ENCODE measurements at regions not wholly inside any gene's neighbourhood (a gene's known extent, or its start where the extent isn't known, plus 50 kb on each side); places are given as distances from the start of the nearest gene placed in this dataset.

GRCh38 chr16:64585367-64585766, 536.5 kb downstream of the CDH11 start:
- Mint-ChIP-seq H3K9me3 (no peaks in the 10 kb centered on the region), H3K27ac (no peak overlapping the region), H3K36me3 (ENCODE audit: low read depth) (no peaks in the 10 kb centered on the region), H3K4me3 (no peak overlapping the region), H3K27me3 (ENCODE audit: insufficient read depth) (no peaks in the 10 kb centered on the region; the same call in 1 of the 2 replicates), H3K4me1 (ENCODE audit: low read depth) (peaks cover 15% of the 10 kb centered on the region)
- no peak for TF ChIP-seq CTCF (IDR thresholded peaks at IDR 0.05)
- DNase-seq = no peak

GRCh38 chr16:64580558-64580957, 541.3 kb downstream of the CDH11 start:
- peaks cover 3% of the 10 kb centered on the region; the same call in 1 of the 2 replicates for H3K27me3 Mint-ChIP-seq (ENCODE audit: insufficient read depth)
- no peak for TF ChIP-seq CTCF (IDR thresholded peaks at IDR 0.05)

GRCh38 chr16:64579712-64580111, 542.2 kb downstream of the CDH11 start:
- no peak overlapping the region for H3K4me3 Mint-ChIP-seq
- TF ChIP-seq CTCF (IDR thresholded peaks at IDR 0.05) = no peak
- H3K36me3 Mint-ChIP-seq (ENCODE audit: low read depth) = no peaks in the 10 kb centered on the region
- no peaks in the 10 kb centered on the region for H3K9me3 Mint-ChIP-seq
- H3K27ac Mint-ChIP-seq = no peak overlapping the region
- no peaks in the 10 kb centered on the region for H3K4me1 Mint-ChIP-seq (ENCODE audit: low read depth)
- peaks cover 3% of the 10 kb centered on the region; the same call in 1 of the 2 replicates for H3K27me3 Mint-ChIP-seq (ENCODE audit: insufficient read depth)
- no peak for DNase-seq

More at GRCh38 chr16:64580558-64580957, 541.3 kb downstream of the CDH11 start:
- no peak overlapping the region for H3K4me3 Mint-ChIP-seq
- no peaks in the 10 kb centered on the region for H3K36me3 Mint-ChIP-seq (ENCODE audit: low read depth)
- no peak overlapping the region for H3K27ac Mint-ChIP-seq
- no peaks in the 10 kb centered on the region for H3K4me1 Mint-ChIP-seq (ENCODE audit: low read depth)
- no peak for DNase-seq
- no peaks in the 10 kb centered on the region for H3K9me3 Mint-ChIP-seq

GRCh38 chr16:64545768-64546167, 576.1 kb downstream of the CDH11 start:
- no peak for DNase-seq
- H3K27ac Mint-ChIP-seq = no peak overlapping the region
- H3K9me3 Mint-ChIP-seq = no peaks in the 10 kb centered on the region

GRCh38 chr16:64544859-64545258, 577.0 kb downstream of the CDH11 start:
- H3K27ac Mint-ChIP-seq = no peak overlapping the region
- TF ChIP-seq CTCF (IDR thresholded peaks at IDR 0.05) = no peak
- no peaks in the 10 kb centered on the region for H3K36me3 Mint-ChIP-seq (ENCODE audit: low read depth)
- H3K4me3 Mint-ChIP-seq = no peak overlapping the region
- no peaks in the 10 kb centered on the region for H3K4me1 Mint-ChIP-seq (ENCODE audit: low read depth)
- peaks cover 10% of the 10 kb centered on the region for H3K27me3 Mint-ChIP-seq (ENCODE audit: insufficient read depth)
- DNase-seq = no peak
- no peaks in the 10 kb centered on the region for H3K9me3 Mint-ChIP-seq

More at GRCh38 chr16:64545768-64546167, 576.1 kb downstream of the CDH11 start:
- no peaks in the 10 kb centered on the region for H3K4me1 Mint-ChIP-seq (ENCODE audit: low read depth)
- H3K36me3 Mint-ChIP-seq (ENCODE audit: low read depth) = no peaks in the 10 kb centered on the region
- no peak overlapping the region for H3K4me3 Mint-ChIP-seq
- no peak for TF ChIP-seq CTCF (IDR thresholded peaks at IDR 0.05)
- peaks cover 7% of the 10 kb centered on the region for H3K27me3 Mint-ChIP-seq (ENCODE audit: insufficient read depth)

- no peaks in the 10 kb centered on the region for H3K4me1 Mint-ChIP-seq (ENCODE audit: low read depth)
- H3K27me3 Mint-ChIP-seq (ENCODE audit: insufficient read depth) = peaks cover 10% of the 10 kb centered on the region
- H3K4me3 Mint-ChIP-seq = no peak overlapping the region
- no peak for TF ChIP-seq CTCF (IDR thresholded peaks at IDR 0.05)
- H3K27ac Mint-ChIP-seq = no peak overlapping the region
- no peaks in the 10 kb centered on the region for H3K9me3 Mint-ChIP-seq
- H3K36me3 Mint-ChIP-seq (ENCODE audit: low read depth) = no peaks in the 10 kb centered on the region
- DNase-seq = no peak
Observed at GRCh38 chr16:64543441-64543840, 578.4 kb downstream of the CDH11 start.

All from HFFc6 (cell line).